Muscle of back (tissue), 3 donors: ENCODE measurements at regions not wholly inside any gene's neighbourhood (a gene's known extent, or its start where the extent isn't known, plus 50 kb on each side); places are given as distances from the start of the nearest gene placed in this dataset.

Experiments
- DNase-seq, 3 donors: peaks; one replicate each; pipeline versions ENCODE4 v3.0.0 to v3.0.0-alpha.2; 2013

DNA sequence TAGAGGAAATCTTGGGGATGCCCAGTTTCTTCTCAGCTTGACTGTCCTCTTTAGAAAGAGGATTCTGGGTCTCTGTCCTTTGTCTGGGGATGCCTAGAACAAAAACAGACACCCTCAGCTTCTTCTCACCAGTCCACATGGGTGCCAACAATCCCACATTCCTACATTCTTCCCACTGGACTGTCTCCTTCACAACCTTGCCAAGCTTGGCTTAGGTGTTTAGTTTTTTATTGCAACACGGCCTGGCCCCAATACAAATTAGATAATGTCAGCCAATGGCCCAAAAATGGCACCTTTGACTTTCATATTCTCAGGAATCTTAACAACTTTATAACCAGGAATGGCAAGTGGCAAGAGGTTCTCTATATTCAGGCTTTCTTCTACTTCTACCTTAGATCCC lies 273.0 kb downstream of the RNF152 start:
- DNase-seq, result no peak

- DNase-seq, result no peak
Observed at GRCh38 chr18:61618816-61619215, 274.0 kb downstream of the RNF152 start.

GRCh38 chr18:61616111-61616610 lies 276.6 kb downstream of the RNF152 start:
- DNase-seq, result no peak

- no peak for DNase-seq
Observed at GRCh38 chr18:61612517-61612916, 279.3 kb downstream of the CDH20 start.

GRCh38 chr18:61609131-61609530 lies 275.9 kb downstream of the CDH20 start:
- no peak for DNase-seq

GRCh38 chr18:61608316-61608715 lies 275.1 kb downstream of the CDH20 start:
- no peak for DNase-seq

- DNase-seq, result no peak
Observed at GRCh38 chr18:61607867-61608266, 274.6 kb downstream of the CDH20 start.

DNA sequence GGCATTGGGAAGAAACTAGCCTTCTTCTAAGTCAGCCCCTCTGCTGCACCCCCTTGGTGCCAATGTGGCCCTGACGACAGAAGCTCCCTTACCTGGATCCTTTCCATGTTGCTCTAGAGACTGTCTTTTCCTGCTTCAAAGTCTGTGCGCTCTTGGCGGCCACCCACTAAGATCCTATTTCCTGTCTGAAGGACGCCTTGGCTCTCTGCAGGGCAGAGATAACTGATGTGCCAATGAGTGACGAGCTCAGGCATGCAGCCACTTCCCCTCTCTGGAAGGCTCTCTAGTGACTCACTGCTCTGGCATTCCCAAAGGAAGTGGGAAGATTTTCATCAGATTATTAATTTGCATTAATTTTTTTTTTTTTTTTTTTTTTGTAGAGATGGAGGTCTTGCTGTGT lies 273.5 kb downstream of the CDH20 start:
- peak; percentile 38 to 92 (median 66) for DNase-seq

- DNase-seq, result peak in 2 of 3 donors; percentile 47 to 57
Observed at GRCh38 chr18:61606068-61606660, 272.9 kb downstream of the CDH20 start.

GRCh38 chr18:61605376-61606067 lies 272.3 kb downstream of the CDH20 start:
- DNase-seq, result no peak
